Tongue (tissue), 1 donor: ENCODE measurements at regions not wholly inside any gene's neighbourhood (a gene's known extent, or its start where the extent isn't known, plus 50 kb on each side); places are given as distances from the start of the nearest gene placed in this dataset.
"Not testable (repeated sequence)": the region's sequence is repeated elsewhere in the genome, so short reads cannot be mapped to it uniquely, and the experiment has no call there.

Source experiments
- DNase-seq: peaks from one replicate; pipeline ENCODE4 v3.0.0-alpha.2; 2015

DNA sequence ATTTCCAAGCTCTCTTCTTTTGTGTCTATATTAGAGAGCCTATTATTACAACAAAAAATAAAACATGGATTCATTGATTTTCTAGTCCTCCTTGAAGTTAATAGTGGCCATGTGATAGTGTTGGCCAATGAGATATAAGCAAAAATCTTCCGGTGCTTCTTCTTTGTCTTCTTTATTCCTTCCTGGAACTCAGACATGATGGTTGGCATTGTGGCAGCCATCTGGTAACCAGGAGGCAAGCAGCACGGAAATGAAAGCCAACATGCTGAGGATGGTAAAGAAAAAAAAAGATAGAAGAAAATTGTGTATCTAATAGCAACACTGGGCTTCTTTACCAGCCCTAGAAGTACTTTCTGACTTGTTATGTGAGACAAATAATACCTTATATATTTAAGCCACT is 50.8 kb upstream of the SEL1L start:
- DNase-seq, result no peak

DNA sequence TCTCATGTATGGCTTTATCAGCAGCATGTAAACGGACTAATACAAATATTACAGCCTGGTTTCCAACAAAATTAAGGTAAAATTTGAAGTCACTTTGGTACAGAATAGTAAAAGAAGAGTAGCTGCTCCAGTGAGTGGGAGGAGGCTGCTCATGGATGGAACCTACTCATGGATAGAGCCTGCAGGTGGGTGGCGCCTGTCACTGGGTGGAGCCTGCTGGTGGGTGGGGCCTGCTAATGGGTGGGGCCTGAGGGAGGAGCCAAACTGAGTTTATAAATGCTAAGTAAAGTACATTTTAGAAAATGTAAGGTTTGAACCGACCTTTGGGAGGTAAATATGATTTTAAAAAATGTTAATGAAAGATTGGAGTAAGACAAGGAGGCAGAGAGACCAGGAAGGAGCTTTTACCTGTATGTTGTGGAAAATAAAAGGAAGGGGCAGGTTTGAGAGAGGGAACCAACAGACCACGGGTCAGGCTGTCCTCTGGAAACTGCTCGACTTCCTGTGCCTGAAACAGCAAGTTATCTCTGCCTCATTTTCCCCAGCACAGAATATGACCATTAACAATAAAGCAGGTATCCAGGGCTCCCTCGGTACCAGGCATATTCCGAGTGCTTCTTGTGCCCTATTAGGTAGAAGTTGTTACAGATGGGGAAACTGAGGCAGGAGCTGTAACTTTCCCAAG is 55.9 kb upstream of the SEL1L start:
- no peak for DNase-seq

DNA sequence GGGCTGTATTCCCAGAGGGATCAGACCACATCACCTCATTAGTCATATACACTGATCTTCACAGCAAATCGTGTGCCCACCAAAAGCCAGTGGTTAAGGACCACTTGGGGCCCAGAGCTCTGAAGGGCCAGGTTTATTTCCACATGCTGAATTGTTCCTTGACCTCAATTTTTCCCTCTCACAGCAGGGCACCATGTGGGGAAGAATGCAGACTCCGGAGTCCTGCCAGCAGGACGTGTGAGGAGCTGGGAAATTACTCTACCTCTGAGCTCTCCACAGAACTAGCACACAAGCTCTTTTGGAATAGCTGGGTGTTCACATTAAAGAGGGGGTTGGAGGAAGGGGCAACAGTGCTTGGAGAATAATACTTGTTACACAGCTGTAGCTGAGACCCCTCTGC is 57.6 kb upstream of the SEL1L start:
- DNase-seq, result no peak

DNA sequence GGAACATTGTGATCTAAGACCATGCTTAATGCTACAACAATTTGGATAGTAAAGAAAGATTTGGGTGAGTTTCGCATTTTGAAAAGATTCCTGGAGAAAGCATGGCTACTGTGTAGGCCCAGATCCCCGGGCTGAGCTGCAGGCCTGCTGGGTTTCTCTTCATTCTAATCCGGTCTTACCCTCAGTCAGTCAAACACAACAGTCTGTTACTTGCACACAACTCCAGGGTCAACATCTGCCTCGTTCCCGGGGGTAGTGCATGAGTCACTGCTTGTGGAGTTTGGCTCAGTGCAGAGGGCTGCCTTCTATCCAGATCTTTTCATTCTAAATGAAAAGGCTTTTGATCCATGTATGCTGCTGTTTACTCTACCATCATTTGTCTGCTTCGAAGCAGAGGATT is 60.4 kb upstream of the SEL1L start:
- DNase-seq, result peak; percentile 61

DNA sequence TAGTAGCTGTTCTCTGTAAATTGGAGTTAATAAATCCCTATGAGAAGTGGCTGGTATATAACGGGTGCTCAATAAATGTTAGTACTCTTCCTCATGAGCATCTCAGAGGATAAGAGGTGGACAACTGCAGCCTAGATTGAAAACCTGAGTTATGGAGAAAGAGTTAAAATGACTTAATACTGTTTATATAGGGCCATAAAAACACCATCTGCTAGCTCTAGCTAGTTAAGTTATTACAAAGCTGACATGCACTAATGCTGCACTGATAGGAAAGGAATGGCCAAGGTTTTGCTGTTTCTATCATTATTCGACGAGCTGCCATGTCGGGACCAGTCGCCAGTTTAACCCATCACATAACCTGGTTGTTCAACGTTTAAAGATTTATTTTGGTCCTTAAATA is 72.0 kb upstream of the SEL1L start:
- DNase-seq, result no peak

DNA sequence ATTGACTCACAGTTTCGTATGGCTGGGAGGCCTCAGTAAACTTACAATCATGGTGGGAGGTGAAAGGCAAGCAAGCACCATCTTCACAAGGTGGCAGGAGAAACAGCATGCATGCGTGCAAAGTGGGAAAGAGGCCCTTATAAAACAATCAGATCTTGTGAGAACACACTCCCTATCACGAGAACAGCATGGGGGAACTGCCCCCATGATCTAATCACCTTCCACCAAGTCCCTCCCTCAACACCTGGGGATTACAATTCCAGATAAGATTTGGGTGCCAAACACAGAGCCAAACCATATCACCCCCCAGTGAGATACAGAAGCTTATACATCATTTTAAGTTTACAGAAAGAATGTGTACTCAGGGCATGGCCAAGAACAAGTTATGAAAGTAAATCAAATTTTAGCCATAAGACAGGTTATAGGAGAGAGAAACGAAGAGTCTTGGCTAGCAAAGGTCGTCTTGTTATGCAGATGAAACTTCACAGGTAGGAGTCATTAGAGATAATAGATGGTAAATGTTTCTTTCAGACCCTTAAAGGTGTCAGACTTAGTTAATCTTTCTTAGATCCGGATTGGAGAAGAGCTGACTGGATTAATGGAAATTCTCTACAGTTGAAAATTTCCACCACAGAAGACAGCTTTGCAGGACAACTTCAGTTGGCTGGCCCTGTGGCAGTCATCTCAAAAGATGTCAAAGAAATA is 79.8 kb upstream of the SEL1L start:
- no peak for DNase-seq

DNA sequence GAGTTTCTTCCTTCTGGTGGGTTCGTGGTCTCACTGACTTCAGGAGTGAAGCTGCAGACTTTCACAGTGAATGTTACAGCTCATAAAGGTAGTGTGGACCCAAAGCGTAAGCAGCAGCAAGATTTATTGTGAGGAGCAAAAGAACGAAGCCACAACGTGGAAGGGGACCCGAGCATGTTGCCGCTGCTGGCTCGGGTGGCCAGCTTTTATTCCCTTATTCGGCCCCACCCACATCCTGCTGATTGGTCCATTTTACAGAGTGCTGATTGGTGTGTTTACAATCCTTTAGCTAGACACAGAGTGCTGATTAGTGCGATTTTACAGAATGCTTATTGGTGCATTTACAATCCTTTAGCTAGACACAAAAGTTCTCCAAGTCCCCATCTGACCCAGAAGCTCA is 80.6 kb upstream of the SEL1L start:
- not testable (repeated sequence) for DNase-seq

DNA sequence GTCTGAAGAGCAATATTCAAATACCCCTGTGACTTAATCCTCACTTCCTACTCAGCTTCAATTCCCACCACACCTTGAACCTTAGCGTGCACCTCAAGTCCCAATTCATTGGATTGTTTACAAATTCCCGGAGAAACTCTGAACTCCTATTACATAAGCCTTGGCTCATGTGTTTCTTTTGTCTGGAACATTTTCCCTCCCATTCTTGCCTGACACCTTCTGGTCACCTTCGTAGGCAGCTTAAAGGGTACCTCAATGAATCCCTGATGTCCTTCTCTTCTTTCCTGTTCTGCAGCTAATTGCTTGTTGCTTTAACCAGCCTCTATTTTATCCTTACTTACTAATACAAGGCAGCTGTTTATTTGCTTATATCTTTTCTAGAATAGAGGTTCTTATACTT is 85.0 kb upstream of the SEL1L start:
- DNase-seq, result no peak

DNA sequence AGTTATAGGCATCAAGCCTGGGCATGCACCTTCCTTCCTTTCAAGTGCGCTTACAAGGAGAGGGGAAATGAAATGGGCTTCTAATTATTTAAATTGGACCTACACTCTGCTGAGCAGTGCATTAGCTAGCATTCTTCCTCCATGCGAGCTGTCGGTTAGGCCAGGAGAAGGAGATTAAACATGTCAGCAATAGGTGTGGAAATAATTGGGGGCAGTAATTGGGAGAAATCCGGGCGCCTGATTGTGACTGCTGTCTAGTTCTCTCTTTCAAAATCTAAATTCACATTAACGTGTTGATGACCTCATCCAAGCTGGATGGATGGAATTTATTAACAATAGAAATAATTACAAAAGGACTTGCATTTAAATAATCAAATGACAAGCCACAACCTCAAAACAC is 86.2 kb upstream of the SEL1L start:
- no peak for DNase-seq

DNA sequence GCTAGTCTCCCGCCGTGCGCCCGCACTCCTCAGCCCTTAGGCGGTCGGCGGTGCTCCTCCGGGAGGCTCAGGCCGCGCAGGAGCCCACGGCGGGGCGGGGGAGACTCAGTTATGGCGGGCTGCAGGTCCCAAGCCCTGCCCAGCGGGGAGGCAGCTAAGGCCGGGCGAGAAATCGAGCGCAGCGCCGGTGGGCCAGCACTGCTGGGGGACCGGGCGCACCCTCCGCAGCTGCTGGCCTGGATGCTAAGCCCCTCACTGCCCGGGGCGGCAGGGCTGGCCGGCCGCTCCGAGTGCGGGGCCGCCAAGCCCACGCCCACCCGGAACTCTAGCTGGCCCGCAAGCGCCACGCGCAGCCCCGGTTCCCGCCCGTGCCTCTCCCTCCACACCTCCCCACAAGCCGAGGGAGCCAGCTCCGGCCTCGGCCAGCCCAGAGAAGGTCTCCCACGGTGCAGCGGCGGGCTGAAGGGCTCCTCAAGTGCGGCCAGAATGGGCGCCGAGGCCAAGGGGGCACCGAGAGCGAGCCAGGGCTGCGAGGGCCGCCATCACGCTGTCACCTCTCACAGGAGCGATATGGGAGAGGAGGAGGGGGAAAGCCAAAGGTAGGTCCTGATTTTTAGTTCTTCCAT is 90.2 kb upstream of the SEL1L start:
- not testable (repeated sequence) for DNase-seq

DNA sequence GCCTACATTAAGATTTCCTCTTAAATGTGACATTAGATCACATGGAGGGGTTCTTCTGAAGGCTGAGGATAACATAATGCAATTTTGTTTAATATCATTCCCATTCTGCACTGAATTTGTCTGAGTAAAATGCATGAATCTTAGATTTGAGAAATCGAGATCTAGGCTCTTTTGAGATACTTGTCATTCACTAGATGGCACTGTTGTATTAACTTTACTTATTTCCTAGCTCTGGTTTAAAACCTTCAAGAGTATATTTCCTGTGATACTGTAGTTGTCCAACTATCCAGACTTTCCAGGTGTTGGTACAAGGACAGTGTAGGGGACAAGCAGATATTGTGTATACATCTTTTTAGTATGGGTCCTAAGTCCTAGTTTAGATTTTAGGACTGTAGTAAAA is 91.7 kb upstream of the SEL1L start:
- peak; percentile 59 for DNase-seq

DNA sequence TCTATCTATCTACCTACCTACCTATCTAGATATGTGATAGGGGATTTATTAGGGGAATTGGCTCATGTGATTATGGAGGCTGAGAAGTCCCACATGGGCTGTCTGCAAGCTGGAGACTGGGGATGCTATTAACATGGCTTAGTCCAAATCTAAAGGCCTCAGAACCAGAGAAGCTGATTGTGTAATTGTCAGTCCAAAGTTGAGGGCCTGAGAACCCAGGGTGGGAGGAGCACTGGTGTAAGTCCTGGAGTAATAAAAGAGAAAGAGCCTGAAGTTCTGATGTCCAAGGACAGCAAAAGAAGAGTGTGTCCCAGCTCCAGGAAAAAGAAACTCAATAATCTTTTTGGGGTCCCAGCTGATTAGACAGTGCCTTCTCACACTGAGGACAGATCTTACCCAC is 98.5 kb upstream of the SEL1L start:
- no peak for DNase-seq

DNA sequence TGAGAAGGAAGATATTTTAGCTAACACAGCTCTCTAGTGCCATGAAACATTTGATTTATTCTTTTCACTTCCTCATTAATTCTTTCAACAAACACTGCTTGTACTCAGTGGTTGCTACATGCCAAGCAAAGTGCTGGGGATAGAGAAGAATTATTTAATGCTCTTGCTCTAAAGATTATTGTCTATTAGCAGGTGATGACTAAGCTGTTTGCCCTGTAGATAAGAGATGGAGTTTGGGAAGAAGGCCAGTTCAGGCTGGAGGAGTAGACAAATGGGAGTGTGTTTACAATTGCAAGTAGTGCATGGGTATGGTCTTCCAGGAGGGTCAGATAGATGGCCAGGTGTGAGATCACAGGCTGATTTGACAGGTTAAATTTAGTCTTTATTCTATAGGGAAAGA is 99.8 kb upstream of the SEL1L start:
- no peak for DNase-seq

DNA sequence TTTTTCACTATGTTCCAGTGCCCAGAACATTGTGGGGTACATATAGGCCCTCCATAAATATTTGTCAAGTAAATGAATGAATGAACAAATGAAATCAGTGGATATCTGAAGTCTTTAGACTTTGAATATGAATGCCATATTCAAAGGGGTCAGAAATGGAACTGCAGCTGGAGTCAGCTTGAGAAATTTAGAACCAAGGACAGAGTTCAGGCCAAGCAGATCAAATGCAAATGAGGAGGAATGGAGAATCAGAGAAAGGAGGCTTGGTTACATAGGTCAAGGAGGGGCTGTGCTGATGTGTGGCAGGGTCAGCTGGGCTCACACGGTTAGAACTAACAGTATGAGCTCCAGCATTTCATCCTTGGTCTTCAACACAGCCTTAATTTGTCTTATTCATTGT is 104.0 kb upstream of the SEL1L start:
- DNase-seq, result no peak

DNA sequence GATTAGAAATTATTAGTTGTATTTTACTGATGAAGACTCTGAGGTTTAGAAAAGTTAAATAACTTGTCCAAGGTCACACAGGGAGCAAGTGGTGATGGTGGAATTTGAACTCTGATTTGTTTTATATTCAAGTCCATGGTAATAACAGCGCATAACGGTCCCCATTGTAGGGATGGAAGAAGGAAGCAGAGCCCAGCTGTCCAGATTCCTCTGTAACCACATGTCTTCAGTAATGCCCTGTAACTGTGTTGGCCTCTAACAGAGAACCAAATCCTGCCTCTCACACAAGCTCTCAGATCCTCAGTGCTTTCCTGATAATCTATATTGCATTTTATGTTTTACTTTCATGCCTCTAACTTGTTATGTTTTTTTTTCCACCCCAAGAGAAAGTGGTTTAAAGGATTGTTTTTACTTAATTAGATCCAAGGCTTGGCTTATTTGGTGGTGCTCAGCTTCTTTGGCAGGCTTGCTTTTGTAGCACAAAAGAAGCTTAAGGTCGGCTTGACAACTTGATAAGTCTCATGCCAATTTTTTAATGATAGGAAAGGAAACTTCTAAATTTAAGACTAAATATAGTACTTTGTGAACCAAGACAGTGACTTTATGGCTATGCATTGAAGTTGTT is 105.1 kb upstream of the SEL1L start:
- peak; percentile 35 for DNase-seq

DNA sequence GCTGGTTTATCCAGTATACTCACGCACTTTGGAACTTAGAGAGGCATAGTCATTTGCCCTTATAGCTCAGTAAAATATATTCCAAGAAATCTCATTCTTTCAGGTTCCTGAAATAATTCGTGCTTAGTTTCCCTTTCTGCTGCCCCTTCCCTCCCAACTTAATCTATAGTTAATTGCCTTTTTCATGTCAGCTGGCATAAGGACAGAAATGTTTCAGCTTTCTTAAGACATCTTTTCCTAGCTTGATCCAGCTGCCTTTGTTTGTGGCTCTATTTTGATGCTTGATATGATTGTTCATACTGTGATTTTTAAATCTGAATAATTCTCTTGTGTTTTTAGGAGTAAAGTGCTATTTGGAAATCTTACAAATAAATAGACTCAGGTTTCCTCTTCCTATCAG is 120.0 kb upstream of the SEL1L start:
- DNase-seq, result no peak

DNA sequence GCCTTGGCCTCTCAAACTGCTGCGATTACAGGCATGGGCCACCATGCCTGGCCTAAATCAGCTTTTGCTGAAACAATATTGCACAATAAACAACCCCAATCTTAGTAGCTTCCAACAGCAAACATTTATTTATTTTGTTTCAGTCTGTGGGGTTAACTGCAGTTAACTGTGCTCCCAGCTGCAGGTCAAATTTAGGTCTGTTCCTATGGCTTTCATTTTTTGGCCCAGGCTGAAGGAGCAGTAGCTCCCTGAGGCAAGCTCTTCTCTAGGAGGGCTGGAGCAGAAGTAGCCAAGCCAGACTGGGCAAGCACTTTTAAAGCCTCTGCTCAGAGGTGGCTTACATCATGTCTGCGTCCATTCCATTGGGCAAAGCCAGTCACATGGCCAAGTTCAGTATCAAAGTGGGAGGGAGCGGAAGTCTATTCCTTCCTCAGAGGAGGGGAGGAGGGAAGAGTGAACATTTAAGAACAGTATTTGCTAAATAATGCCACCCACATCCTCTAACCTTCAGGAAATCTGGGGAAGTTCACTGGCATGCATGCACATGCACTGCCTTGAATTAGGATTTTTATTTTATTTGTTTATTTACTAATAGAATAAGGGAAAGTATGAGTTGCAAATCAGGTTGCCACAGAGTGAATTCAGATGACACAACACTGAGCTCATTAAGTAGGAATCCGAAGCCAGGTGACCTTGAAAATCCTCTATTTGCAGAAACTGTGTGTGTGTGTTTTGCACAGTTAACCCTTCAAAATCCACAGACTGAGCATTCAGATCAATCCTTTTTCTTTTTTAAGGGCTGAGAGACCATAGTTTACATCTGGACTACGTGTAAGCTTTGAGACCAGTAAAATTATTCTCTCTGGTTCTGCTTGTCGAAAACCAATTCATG is 122.0 kb upstream of the SEL1L start:
- peak; percentile 8 for DNase-seq

DNA sequence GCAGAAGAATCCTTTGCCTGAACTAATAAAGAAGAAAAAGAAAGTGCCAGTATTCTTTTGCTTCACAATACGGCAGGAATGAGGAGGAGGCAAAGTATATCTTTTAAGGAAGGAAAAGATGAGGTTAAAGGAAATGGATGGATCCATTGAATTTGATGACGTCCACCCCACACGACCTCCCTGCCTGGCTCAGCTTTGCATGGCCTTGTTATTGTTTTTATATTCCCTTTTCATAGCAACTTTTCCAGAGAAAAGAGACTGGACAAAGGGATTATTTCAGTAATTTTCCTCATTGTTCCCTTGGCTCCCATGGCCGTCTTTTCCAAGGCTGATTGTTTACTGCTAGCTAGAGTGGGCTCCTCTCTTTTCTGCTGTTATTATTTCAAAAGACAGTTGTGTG is 123.2 kb upstream of the SEL1L start:
- DNase-seq, result no peak

DNA sequence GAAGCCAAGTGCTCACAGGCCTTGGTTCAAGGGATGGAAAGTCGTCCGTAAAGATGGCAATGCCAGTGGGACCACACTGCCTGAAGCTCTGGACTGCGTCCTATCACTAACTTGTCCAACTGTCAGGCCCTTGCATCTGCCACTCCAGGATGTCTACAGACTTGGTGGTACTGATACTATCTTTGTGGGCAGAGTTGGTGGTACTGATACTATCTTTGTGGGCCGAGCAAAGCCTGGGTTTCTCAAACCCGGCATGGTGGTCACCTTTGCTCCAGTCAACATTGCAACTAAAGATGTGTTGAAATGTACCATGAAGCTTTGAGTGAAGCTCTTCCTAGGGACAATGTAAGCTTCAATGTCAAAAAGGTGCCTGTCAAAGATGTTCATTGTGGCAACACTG is 128.4 kb upstream of the SEL1L start:
- DNase-seq, result no peak

DNA sequence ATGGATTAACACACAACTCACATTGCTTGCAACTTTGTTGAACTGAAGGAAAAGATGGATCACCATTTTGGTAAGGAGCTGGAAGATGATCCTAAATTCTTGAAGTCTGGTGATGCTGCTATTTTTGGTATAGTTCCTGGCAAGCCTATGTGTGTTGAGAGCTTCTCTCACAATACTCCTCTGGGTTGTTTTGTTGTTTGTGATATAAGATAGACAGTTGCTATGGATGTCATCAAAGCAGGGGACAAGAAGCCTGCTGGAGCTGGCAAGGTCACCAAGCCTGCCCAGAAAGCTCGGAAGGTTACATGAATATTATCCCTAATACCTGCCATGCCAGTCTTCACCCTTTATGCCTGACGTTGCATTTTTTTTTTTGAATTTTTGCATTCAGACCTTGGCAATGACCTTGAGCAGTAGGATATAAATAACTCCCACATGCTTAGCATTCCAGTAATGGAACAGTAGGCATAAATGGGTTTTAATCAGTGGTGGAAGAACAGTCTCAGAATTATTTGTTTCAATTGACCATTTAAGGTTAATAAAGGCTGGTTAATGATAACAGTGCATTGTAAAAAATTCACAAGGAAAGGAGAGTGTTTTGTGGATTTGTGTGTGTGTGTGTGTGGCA is 129.0 kb upstream of the SEL1L start:
- no peak for DNase-seq

DNA sequence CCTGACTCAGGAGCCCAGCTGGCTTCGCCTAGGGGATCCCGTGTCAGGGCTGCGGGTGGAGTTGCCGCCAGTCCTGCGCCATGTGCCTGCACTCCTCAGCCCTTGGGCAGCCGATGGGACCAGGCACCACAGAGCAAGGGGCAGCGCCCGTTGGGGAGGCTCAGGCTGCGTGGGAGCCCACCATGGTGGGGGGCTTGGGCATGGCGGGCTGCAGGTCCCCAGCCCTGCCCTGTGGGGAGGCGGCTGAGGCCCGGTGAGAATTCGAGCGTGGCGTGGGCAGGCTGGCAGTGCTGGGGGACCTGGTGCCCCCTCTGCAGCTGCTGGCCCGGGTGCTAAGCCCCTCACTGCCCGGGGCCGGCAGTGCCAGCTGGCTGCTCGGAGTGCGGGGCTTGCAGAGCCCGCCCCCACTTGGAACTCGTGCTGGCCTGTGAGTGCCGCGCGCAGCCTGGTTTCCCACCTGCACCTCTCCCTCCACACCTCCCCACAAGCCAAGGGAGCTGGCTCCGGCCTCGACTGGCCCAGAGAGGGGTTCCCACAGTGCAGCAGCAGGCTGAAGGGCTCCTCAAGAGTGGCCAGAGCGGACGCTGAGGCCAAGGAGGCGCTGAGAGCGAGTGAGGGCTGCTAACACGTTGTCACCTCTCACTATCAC is 135.1 kb upstream of the SEL1L start:
- no peak for DNase-seq
